ENCODE measurements at regions not wholly inside any gene's neighbourhood (a gene's known extent, or its start where the extent isn't known, plus 50 kb on each side); places are given as distances from the start of the nearest gene placed in this dataset.

DNA sequence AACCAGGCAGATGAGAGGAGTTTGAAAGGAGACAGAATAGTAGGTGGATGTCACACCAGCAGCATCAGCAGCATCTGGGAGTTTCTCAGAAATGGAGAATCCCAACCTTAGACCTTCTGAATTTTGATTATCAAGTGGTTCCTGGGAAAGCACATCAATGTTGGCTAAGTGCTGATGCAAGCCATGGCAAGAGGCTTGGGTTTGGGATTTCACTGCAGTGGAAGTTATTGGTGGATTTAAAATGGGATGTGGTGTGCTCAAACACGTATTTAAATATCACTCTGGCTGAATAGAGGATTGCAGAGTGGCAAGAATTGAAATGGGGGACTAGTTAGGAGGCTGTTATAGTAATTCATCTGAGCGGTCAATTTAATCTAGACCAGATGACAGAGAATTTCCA, 387.8 kb upstream of the WWC1 start:
- no peak for DNase-seq (ENCODE audit: low read depth)
- in situ Hi-C loops (cut with HindIII; ENCODE audit: low sequenced_read_pairs), result no loop called here

DNA sequence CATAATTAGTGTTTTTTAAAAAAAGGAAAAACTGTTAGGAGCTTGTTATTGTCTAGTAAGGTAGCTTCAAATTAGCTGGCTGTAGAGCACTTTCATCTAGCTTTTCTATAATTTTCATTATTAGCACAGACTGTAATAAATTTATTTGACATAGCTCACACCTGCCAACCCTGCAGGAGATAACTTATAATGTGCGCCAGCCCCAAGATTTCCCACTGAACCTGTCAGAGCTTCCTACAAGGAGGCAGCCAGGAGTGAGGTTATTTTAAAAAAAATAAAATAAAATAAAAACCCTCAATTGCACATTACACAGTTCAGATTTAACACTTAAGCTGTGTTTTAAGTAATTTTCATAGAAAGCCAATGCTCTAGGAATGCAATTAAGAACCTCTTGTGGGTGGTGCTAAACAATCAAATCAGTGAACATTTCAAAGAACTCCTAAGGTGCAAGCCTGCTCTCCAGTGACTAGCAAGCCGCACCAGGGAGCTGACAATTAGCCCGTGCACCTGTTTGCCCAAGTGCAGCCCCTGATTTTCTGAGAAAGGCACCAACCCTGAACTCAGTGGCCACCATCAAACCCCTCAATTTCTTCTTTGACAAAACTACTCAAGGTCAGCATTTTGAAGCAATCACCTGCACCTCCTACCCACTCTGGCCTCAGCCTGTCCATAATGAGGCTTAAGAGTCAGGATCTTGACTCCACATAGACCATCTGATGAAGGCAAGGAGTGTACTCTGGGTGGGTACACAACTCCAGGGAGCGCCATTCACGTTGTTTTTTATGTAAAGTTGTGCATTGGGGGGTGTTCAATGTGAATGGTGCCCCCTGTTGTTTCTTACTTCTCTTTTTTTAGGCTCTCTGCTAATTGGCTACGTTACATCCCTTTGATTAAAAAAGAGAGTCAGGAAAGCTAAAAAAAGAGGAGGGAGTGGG, 385.3 kb upstream of the WWC1 start:
- H3K4me3 ChIP-seq (ENCODE audit: low read depth, low read length), result no peak overlapping the region
- TF ChIP-seq, protein P1, sequence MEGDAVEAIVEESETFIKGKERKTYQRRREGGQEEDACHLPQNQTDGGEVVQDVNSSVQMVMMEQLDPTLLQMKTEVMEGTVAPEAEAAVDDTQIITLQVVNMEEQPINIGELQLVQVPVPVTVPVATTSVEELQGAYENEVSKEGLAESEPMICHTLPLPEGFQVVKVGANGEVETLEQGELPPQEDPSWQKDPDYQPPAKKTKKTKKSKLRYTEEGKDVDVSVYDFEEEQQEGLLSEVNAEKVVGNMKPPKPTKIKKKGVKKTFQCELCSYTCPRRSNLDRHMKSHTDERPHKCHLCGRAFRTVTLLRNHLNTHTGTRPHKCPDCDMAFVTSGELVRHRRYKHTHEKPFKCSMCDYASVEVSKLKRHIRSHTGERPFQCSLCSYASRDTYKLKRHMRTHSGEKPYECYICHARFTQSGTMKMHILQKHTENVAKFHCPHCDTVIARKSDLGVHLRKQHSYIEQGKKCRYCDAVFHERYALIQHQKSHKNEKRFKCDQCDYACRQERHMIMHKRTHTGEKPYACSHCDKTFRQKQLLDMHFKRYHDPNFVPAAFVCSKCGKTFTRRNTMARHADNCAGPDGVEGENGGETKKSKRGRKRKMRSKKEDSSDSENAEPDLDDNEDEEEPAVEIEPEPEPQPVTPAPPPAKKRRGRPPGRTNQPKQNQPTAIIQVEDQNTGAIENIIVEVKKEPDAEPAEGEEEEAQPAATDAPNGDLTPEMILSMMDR (IDR thresholded peaks at IDR 0.05; ENCODE audit: low read depth, low read length, missing control alignments), result no peak
- in situ Hi-C loops (cut with HindIII; ENCODE audit: low sequenced_read_pairs), result no loop called here
- DNase-seq (ENCODE audit: low read depth), result no peak

More for the DNA sequence above, 387.8 kb upstream of the WWC1 start:
- no peak overlapping the region for H3K4me3 ChIP-seq (ENCODE audit: low read depth, low read length)
- TF ChIP-seq, protein P1 (IDR thresholded peaks at IDR 0.05; ENCODE audit: low read depth, low read length, missing control alignments), result no peak

DNA sequence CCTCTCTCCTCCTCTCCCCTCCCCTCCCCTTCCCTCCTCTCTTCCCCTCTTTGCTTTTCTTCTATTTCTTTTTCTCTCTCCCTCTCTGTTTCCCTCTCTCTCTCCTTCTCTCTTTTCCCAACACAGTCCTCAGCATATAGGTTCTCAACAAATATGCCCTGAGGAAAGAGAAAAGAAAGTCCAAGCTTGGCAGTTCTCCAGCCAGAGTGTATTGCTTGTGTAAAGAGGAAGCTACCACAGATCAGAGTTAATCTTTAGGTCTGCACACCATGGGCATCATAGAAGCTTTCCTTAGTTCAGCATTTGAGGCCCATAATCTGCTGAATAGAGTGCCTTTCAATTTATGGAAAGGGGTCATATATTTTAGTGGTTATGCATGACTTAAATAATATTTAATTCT, 382.8 kb upstream of the WWC1 start:
- no peak overlapping the region for H3K4me3 ChIP-seq (ENCODE audit: low read depth, low read length)
- no peak for DNase-seq (ENCODE audit: low read depth)
- in situ Hi-C loops (cut with HindIII; ENCODE audit: low sequenced_read_pairs), result no loop called here
- TF ChIP-seq, protein P1 (IDR thresholded peaks at IDR 0.05; ENCODE audit: low read depth, low read length, missing control alignments), result no peak

DNA sequence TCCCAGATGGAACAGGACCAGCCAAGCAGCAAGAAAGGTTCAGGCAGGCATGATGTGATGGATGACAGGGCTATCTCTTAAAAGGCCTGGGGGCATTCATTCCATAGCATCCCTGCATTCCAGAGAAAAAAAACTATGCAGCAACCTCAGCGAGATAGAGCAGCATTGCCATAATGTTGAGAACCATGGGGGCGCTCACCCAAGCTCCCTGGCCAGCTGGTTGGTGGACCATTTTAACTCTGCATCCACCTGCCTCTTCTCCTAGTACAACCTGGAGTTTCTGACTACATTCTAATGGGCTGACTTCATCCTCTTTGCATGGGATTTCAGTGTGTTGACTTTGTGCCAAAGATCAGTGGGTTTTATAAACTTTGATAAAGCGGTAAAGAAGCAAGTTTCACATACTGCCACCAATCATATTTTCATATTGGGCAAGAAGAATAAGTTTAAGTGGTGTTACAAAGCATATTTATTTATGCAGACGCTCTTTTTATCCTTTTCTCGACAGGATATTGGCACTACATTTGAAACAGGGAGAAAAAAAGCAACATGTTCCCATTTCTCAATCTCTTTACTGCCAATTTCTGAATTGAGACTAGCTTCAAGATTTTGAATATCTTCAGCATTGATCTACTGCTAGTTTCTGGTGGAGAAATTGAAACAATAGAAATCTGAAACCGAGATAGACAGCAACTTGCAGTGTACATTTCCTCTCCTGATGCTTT, 378.3 kb upstream of the WWC1 start:
- in situ Hi-C loops (cut with HindIII; ENCODE audit: low sequenced_read_pairs), result no loop called here
- no peak for DNase-seq (ENCODE audit: low read depth)
- TF ChIP-seq, protein P1 (IDR thresholded peaks at IDR 0.05; ENCODE audit: low read depth, low read length, missing control alignments), result no peak
- H3K4me3 ChIP-seq (ENCODE audit: low read depth, low read length), result no peak overlapping the region

DNA sequence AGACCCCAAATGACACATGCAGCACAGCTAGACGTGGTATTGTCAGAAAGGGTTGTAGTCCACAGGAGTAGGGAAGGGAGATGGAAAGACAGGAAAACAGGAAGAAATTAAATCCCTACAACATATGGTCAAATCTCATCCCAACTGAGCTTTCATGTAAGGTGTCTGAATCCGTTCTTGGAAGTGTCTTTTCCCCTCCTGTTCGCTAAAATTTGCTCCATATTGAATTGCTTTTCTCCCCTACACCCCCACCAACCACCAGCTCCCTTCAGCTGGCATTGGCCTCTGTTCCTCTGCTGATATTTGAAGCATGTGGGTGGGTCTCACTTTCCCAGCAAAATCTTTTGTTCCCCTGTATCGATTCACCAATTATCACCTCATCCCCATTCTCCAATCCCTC, 376.2 kb upstream of the WWC1 start:
- TF ChIP-seq, protein P1 (IDR thresholded peaks at IDR 0.05; ENCODE audit: low read depth, low read length, missing control alignments), result no peak
- no peak overlapping the region for H3K4me3 ChIP-seq (ENCODE audit: low read depth, low read length)
- in situ Hi-C loops (cut with HindIII; ENCODE audit: low sequenced_read_pairs), result no loop called here
- DNase-seq (ENCODE audit: low read depth), result no peak

DNA sequence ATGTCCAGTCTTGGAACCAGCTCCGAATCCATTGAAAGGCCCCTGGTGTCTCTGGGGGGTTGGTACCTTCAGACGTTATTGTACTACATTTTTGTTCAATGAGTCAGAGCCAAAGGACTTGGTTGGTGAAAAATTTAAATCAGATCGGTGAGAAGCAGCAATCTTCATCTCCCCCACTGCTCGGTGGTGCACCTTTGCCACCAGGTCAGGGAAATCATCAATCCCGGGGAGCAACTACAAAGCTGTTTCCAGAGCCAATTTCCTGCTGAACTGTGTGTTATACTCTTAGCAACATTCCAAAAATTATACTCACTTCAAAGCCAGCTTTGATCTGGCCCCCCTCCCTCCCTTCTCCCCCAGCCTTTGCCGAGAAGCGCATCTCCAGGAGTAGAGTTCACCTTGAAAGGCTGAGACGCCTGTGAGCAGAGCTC, 375.2 kb upstream of the WWC1 start:
- H3K4me3 ChIP-seq (ENCODE audit: low read depth, low read length), result no peak overlapping the region
- in situ Hi-C loops (cut with HindIII; ENCODE audit: low sequenced_read_pairs), result no loop called here
- TF ChIP-seq, protein P1 (IDR thresholded peaks at IDR 0.05; ENCODE audit: low read depth, low read length, missing control alignments), result no peak
- DNase-seq (ENCODE audit: low read depth), result peak; percentile 91

Measured in astrocyte of the cerebellum (primary cell).